GM12892 (cell line): ENCODE measurements at regions not wholly inside any gene's neighbourhood (a gene's known extent, or its start where the extent isn't known, plus 50 kb on each side); places are given as distances from the start of the nearest gene placed in this dataset.
"Not testable (repeated sequence)": the region's sequence is repeated elsewhere in the genome, so short reads cannot be mapped to it uniquely, and the experiment has no call there.

Source experiments
- DNase-seq: peaks from one replicate; pipeline ENCODE4 v3.0.0; 2011; ENCODE audit not compliant: insufficient read length
- FAIRE-seq: peaks from 2 replicates; lab custom pipeline; 2011; peaks lifted over from hg19 to GRCh38; lab: Jason Lieb, UNC
- POLR2A ChIP-seq: IDR thresholded peaks from 2 replicates; pipeline ENCODE4 v1.6.1; 2011; ENCODE audit warnings: low read depth, low read length, control low read depth
- POLR2AphosphoS5 ChIP-seq: IDR thresholded peaks from 2 replicates; pipeline ENCODE4 v1.6.1; 2011; ENCODE audit warnings: low read depth, low read length, control low read depth
- TAF1 ChIP-seq: IDR thresholded peaks from 2 replicates; pipeline ENCODE4 v1.6.1; 2011; ENCODE audit warnings: low read depth, mild to moderate bottlenecking, control low read depth, low read length, borderline replicate concordance

DNA sequence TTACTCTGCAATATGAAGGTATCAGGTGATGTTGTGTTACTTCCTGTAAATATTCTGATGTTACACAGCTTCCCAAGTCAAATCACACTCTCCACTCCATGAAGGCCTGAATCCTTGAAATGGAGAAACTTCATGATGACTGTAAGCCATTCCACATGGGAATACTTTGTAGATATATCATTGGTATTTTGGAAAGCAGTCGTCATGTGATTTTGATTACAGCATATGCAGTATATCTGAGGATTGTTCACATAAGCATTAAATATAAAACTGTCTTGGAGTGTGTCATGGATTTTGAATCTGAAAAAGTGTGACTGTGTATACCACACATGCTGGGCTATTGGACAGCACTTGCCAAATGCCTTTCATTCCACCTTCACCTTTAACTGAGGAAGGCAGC, 118.3 kb upstream of the EXOC2 start:
- DNase-seq (no peak), FAIRE-seq (no peak)
- TF ChIP-seq TAF1 (no peak), POLR2A (no peak), POLR2AphosphoS5 (no peak)

DNA sequence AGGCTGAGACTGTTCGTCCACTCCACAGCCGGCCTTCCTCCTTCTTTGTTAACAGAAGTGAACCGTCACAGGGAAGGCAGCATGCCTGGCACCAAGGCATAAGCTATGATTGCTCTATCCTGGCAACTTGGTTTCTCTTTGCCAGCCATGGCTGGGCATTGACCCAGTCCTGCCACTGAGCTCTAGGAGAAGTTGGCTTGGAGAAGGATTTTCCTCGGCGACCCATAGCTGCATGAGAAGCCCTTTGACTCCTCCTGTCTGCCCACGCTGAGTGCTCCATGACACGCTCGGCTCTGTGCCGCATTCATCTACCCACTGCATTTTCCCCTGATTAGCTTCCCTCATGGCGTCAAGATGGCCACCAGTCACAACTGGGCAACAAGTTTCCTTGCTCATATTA, 111.8 kb upstream of the EXOC2 start:
- no peak for TF ChIP-seq POLR2AphosphoS5
- no peak for DNase-seq
- no peak for FAIRE-seq

DNA sequence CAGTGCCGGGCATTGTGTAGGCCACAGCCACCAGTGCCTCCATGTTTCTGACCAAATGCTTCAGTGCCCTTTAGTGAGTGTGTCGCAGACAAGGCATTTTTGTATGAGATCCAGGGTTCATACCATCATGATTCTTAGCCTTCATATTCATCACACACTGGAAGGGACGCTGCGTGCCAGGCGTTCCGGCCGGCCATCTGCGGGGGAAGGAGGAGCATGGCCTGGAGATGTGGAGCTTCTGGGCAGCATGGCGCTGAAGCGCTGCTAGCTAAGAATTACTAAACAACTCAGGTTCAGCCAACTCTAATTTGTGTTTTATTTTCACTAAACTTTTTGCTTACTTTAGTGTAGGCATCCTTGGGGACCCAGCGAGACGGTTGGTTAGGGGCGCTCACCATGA, 111.4 kb upstream of the EXOC2 start:
- DNase-seq: no peak
- no peak for TF ChIP-seq POLR2A
- no peak for TF ChIP-seq POLR2AphosphoS5
- TF ChIP-seq TAF1: no peak
- no peak for FAIRE-seq

DNA sequence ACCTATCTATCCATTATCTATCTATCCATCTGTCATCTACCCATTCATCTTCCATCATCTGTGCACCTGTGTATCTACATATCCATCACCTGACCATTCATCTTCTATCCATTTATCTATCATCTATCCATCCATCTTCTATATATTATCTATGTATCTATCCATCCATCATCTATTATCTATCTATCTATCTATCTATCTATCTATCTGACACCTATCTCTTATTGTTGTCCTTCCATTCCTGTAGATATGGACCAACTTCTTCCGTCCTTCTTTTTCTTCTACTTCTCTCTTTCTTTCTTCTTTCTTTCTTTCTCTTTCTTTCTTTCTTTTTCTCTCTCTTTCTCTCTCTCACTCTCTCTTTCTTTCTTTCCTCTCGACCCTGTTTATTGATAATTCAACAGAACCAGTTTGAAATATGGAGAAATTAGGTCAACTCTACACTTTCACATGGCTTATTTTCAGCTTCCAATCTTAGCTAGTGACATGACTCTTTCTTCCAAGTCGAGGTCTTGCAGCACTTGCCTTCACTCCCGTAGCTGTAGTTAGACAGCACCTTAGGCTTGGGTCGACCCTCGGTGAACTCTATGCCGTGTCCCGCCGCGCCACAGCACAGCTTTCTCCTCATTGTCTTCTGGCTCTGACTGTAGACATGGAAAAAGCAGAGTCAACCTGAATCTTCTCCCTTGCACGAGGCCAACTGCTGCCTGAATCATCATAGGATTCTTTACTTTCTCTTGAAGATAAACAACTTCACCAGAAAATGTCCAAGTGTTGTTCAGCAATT, 110.4 kb upstream of the EXOC2 start:
- no peak for FAIRE-seq
- TF ChIP-seq POLR2A (no peak), TAF1 (no peak), POLR2AphosphoS5 (no peak)
- no peak for DNase-seq

DNA sequence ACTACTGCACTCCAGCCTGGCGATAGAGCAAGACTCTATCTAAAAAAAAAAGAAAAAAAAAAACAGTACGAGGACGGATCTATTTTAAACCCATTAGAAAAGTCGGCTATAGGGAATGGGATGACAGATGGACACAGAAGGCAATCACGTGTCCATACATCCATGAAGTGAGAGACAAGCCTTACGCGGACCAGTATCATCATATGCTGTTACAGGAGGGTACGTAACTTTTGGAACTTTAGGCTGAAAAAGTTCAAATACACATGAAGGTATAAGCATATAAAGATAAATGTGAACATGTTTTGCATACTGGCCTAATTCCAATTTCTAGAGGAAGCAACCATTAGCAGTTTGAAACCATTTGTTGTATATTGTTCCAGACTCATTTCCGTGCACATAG, 109.8 kb upstream of the EXOC2 start:
- TF ChIP-seq POLR2A (no peak), TAF1 (no peak), POLR2AphosphoS5 (no peak)
- FAIRE-seq (no peak), DNase-seq (no peak)

DNA sequence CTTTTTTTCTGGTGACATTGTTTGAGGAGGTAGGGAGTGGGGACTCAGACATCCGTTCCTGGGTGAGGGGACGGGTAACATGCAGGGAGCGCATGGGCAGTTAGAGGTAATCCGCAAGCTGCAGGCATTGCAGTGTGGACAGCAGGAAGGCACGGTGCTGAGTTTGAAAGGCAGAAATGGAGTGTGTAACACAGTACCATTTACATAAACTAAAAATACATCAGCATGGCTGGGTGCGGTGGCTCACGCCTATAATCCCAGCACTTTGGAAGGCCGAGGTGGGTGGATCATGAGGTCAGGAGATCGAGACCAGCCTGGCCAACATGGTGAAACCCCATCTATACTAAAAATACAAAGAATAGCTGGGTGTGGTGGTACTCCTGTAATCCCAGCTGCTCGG, 109.3 kb upstream of the EXOC2 start:
- not testable (repeated sequence) for DNase-seq, FAIRE-seq

DNA sequence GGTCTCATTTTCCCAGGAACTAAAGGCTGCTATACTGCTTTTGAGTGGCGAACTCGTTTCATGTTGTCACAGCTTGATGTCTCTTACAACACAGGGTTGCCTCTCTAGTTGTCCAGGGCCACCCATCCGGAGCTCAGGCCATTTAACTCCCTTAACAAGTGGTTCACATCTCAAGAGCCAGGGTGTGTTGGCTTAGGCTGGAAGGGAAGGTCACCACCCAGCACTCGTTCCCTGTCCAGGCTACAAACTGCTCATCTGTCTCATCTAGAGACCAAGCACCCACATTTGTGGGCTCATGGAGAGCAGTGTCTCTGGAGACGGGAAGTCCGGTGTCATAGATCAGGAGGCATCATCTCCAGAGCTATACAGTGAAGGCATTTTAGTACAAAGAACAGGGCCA, 106.8 kb upstream of the EXOC2 start:
- no peak for FAIRE-seq
- no peak for DNase-seq
- TF ChIP-seq POLR2AphosphoS5: no peak
- TF ChIP-seq TAF1: no peak
- no peak for TF ChIP-seq POLR2A

DNA sequence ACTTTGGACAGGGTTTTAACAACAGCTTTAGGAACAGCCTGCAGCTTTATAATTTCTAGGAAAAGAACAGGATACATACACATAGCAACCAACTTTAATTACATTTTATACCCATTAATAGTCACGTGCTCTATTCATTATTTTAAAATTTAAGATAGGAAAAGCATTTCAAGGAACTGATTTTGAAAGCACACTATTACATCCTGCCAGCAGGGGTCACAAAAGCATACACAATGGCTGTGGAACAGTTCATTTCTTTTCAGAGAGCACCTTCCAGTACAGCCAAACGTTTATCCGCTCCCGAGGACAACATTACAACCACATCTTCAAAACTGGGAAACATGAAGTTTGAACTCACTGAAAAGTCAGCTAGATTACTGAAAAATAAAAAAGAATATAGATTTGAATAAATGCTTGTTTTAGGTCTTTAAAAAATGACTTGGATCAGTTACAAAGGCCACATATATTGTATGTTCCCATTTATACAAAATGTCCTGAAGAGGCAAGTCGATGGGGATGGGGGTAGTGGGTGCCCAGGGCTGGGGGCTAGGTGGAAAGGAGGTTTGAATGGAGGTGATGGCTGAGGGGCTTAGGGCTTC, 104.6 kb upstream of the EXOC2 start:
- no peak for DNase-seq
- peak; percentile 69 for FAIRE-seq

DNA sequence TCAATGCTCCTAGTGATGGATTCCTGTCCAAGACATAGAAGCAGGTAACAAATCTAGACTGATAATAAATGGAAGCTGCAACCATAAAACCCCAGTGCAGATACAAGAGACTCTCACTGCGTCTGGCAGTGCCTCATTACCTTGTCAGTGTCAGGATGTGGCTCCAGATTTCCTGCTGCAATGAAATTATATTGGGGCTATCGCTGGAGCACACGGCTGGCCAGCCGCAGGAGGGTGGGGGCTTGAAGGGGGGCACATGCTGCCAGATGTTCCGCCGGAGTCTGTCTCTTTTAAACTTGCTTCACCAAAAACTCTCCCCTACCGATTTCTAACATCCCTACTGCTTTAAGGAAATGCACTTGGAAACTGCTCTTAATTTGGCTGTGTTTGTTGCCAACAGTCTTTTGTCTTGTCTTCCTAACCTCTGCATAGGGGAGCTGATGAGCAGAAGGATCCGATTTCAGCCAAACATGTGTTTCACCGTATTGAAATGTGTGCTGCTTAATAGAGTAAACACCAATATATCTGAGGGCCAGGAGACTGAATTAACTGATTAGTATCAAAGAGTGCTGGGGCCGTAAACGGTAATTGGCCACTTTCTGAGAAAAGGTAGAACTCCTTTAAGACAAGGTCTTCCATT, 102.2 kb upstream of the EXOC2 start:
- DNase-seq (no peak), FAIRE-seq (no peak)
- TF ChIP-seq POLR2AphosphoS5: no peak
- TF ChIP-seq POLR2A: no peak
- no peak for TF ChIP-seq TAF1

More for the DNA sequence above, 104.6 kb upstream of the EXOC2 start:
- TF ChIP-seq POLR2AphosphoS5: no peak
- no peak for TF ChIP-seq POLR2A
- no peak for TF ChIP-seq TAF1

DNA sequence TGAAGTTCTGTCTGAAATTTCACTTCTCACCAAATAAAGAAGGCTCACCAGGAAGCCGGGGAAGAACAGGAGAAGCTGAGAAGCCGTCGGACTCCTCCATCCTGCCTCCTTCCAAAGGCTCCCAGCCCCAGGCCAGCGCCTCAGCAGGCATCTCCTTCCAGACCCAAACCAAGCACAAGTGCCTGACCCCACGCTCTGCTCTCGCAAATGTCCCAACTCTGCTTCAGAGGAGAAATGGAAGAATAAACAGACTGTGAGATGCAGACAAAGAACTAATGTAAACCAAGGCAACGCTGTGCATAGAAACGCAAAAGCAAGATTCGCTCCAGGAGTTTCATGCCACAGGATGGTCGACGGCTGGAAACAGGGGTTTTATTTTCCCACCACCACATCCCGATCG, 100.3 kb upstream of the EXOC2 start:
- FAIRE-seq: no peak
- no peak for DNase-seq
- no peak for TF ChIP-seq POLR2A

DNA sequence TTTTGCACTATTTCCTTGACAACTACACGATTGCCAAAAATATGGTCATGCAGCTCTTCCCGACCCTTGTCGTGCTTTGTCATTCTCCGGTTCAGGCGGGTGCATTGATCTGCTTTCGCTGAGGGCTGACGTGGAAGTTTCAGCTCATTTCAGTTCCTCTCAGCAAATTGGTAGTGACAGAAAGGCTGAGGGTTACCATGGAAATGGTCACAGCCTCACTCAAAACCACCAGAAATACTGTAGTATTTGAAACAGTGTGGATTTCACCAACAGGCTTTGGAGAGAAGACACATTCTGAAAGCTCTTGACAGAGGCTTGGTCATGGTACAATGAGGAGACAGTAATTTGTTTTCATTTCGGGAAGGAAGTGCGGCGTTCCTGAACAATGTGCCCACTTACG, 99.7 kb upstream of the EXOC2 start:
- TF ChIP-seq POLR2A (no peak), TAF1 (no peak), POLR2AphosphoS5 (no peak)
- no peak for DNase-seq
- FAIRE-seq: no peak

DNA sequence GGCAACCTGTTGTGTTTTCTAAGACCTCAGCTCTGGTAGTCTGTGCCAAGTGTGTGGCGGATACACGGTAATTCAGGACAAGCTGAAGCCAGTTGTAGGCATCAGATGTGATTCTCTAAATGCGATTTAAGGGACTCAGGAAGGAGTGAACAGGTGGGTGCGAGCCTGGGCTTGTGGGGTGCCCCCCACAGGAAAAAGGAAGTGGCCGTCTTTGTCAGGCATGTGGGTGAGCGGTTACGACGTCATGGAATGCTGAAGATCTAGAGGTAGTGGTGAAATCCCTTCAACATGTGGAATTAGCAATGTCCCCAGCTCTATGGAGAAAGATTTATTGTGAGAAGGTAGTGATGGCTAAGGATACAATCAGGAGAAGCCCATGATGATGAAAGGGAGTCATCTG, 95.1 kb upstream of the EXOC2 start:
- DNase-seq (no peak), FAIRE-seq (no peak)
- no peak for TF ChIP-seq POLR2A
- TF ChIP-seq TAF1: no peak
- no peak for TF ChIP-seq POLR2AphosphoS5

DNA sequence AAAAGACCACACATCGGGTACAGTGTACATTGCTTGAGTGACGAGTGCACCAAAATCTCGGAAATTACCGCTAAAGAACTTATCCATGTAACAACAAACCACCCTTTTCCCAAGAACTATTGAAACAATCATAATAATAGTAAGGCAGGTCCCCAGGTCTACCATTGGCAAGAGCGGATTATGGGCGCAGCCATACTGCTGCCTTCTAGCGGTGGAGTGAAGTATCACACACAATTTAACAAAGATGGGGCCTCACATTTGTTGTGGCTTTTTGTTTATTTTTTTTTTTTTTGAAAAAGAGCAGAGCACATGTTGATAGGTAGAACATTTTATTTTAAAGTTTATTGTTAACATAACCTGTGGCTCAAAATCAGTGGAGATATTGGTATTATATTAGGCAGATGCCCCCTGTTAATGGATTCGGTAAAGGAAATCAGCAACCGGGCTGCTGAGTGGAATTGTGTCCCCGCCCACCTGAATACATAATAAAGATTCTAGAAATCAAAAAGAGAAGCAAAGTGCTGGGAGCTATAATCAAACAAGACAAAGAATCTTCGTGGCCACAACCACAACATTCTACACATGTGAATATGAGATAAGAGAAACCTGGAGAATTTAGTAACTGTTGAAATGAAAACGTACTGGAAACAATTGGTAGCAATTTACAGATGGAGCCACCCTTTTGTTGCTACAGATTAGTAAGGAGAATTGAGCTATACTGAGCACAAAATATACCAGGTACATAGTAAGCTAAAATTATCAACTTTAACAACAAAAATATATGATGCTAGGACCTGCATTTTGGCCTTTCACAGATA, 94.2 kb upstream of the EXOC2 start:
- DNase-seq (peak; percentile 19), FAIRE-seq (no peak)

More for the DNA sequence above, 94.2 kb upstream of the EXOC2 start:
- TF ChIP-seq TAF1: no peak
- no peak for TF ChIP-seq POLR2AphosphoS5
- no peak for TF ChIP-seq POLR2A
